IMR-90 (cell line): ENCODE measurements at regions not wholly inside any gene's neighbourhood (a gene's known extent, or its start where the extent isn't known, plus 50 kb on each side); places are given as distances from the start of the nearest gene placed in this dataset.

Experiments used
- ATAC-seq: fragments of 200-7000 bp; cut with Tn5 transposase; 2 replicates; pipeline ENCODE4 v1.9.1; 2020; ENCODE audit warnings: low read depth, mild to moderate bottlenecking, moderate library complexity
- BruUV-seq: library from RNA; stranded (reverse); fragments of 400-500 nt; replicated peaks from 2 replicates; lab custom pipeline; 2021; lab: Mats Ljungman, UMichigan
- CTCF ChIA-PET: fragments of 300-600 bp; formaldehyde crosslinking; extraction: SDS; loops from one replicate; lab custom pipeline; 2021; ENCODE audit warnings: antibody characterized with exemption; lab: Yijun Ruan, JAX
- POLR2A ChIA-PET: fragments of 300-600 bp; sonication (Branson Sonifier 250); formaldehyde crosslinking; loops from one replicate; lab custom pipeline; 2022; ENCODE audit warnings: antibody characterized with exemption; ENCODE audit not compliant: unreplicated experiment; lab: Charles Lee
- DNase-seq: peaks from one replicate; pipeline ENCODE4 v3.0.0; 2013
- H2AFZ ChIP-seq: replicated peaks from 2 replicates; pipeline ENCODE3; 2013; ENCODE audit warnings: low read length, mild to moderate bottlenecking; ENCODE audit not compliant: poor library complexity
- H2AK5ac ChIP-seq: 2 replicates; pipeline ENCODE4 v1.6.1; 2013; ENCODE audit warnings: low read depth, low read length, inconsistent platforms
- H2AK9ac ChIP-seq: replicated peaks from 2 replicates; pipeline ENCODE3; 2013; ENCODE audit warnings: mild to moderate bottlenecking, low read depth, low read length, moderate library complexity; ENCODE audit not compliant: poor library complexity
- H2BK120ac ChIP-seq: 2 replicates; pipeline ENCODE4 v1.6.1; 2013; ENCODE audit warnings: low read depth, low read length, inconsistent platforms
- H2BK15ac ChIP-seq: 3 replicates; pipeline ENCODE4 v1.6.1; 2013; ENCODE audit warnings: low read depth, low read length, inconsistent platforms
- H2BK20ac ChIP-seq: 2 replicates; pipeline ENCODE4 v1.6.1; 2013; ENCODE audit warnings: low read depth, mild to moderate bottlenecking, inconsistent platforms, low read length, moderate library complexity
- H2BK5ac ChIP-seq: 2 replicates; pipeline ENCODE4 v1.6.1; 2013; ENCODE audit warnings: mild to moderate bottlenecking, low read depth, low read length, inconsistent platforms; ENCODE audit not compliant: poor library complexity, severe bottlenecking
- H3K14ac ChIP-seq: replicated peaks from 2 replicates; pipeline ENCODE4 v1.6.1; 2013; ENCODE audit warnings: low read depth, low read length, inconsistent platforms
- H3K18ac ChIP-seq: 2 replicates; pipeline ENCODE4 v1.6.1; 2013; ENCODE audit warnings: low read depth, low read length, control low read depth
- H3K23ac ChIP-seq: 2 replicates; pipeline ENCODE4 v1.6.1; 2013; ENCODE audit warnings: low read depth, low read length, inconsistent platforms
- H3K27ac ChIP-seq: 2 replicates; pipeline ENCODE4 v1.5.1; 2013; ENCODE audit warnings: mild to moderate bottlenecking, control low read depth, low read length; ENCODE audit not compliant: insufficient read depth
- H3K27me3 ChIP-seq: 2 replicates; pipeline ENCODE4 v1.6.1; 2013; ENCODE audit warnings: low read length; ENCODE audit not compliant: control insufficient read depth, insufficient read depth
- H3K36me3 ChIP-seq: 2 replicates; pipeline ENCODE4 v1.6.1; 2013; ENCODE audit warnings: low read length, mixed read lengths; ENCODE audit not compliant: control insufficient read depth, insufficient read depth
- H3K4ac ChIP-seq: 2 replicates; pipeline ENCODE4 v1.6.1; 2013; ENCODE audit warnings: low read depth, low read length, inconsistent platforms
- H3K4me1 ChIP-seq: 2 replicates; pipeline ENCODE4 v1.6.1; 2013; ENCODE audit warnings: low read length, mixed read lengths; ENCODE audit not compliant: control insufficient read depth, insufficient read depth
- H3K4me2 ChIP-seq: 2 replicates; pipeline ENCODE4 v1.6.1; 2013; ENCODE audit warnings: low read depth, mild to moderate bottlenecking, control low read depth, low read length, moderate library complexity
- H3K4me3 ChIP-seq: 2 replicates; pipeline ENCODE4 v1.5.1; 2013; ENCODE audit warnings: low read depth, mild to moderate bottlenecking, control low read depth, low read length, moderate library complexity; ENCODE audit not compliant: insufficient read depth
- H3K56ac ChIP-seq: 2 replicates; pipeline ENCODE4 v1.6.1; 2013; ENCODE audit warnings: low read length, inconsistent platforms; ENCODE audit not compliant: insufficient read depth; ENCODE audit errors: extremely low read depth
- H3K79me1 ChIP-seq, 2 experiments: 2 replicates each; pipeline ENCODE4 v1.6.1; 2013; ENCODE audit warnings: low read length in 2 of 2, inconsistent platforms in 1 of 2, low read depth in 1 of 2
- H3K9ac ChIP-seq: 2 replicates; pipeline ENCODE4 v1.6.1; 2013; ENCODE audit warnings: low read depth, low read length, control low read depth
- H3K9me1 ChIP-seq: 2 replicates; pipeline ENCODE4 v1.6.1; 2013; ENCODE audit warnings: low read length, inconsistent platforms; ENCODE audit not compliant: insufficient read depth
- H3K9me3 ChIP-seq: 2 replicates; pipeline ENCODE4 v1.6.1; 2013; ENCODE audit warnings: low read length; ENCODE audit not compliant: control insufficient read depth, insufficient read depth
- H4K20me1 ChIP-seq: 2 replicates; pipeline ENCODE4 v1.6.1; 2013; ENCODE audit warnings: low read length, inconsistent platforms; ENCODE audit not compliant: insufficient read depth
- H4K5ac ChIP-seq: 2 replicates; pipeline ENCODE4 v1.6.1; 2013; ENCODE audit warnings: mild to moderate bottlenecking, low read depth, low read length, control low read depth
- H4K8ac ChIP-seq, 2 experiments: 2 replicates each; pipeline ENCODE4 v1.6.1; 2013; ENCODE audit warnings: low read depth in 2 of 2, low read length in 2 of 2, control low read depth in 1 of 2, inconsistent platforms in 1 of 2
- H4K91ac ChIP-seq: 2 replicates; pipeline ENCODE4 v1.6.1; 2013; ENCODE audit warnings: low read depth, low read length, inconsistent platforms; ENCODE audit not compliant: insufficient read depth
- BHLHE40 ChIP-seq: fragments of 150-350 bp; IDR thresholded peaks from 2 replicates; pipeline ENCODE4 v1.6.1; 2016; ENCODE audit warnings: mild to moderate bottlenecking, low read depth, low read length
- CEBPB ChIP-seq: IDR thresholded peaks from 2 replicates; pipeline ENCODE4 v1.6.1; 2012; ENCODE audit warnings: low read depth, low read length, improper control_type of control experiment
- CHD1 ChIP-seq: IDR thresholded peaks from 2 replicates; pipeline ENCODE4 v1.6.1; 2012; ENCODE audit warnings: low read depth, low read length, improper control_type of control experiment
- FOS ChIP-seq: fragments of 150-350 bp; IDR thresholded peaks from 2 replicates; pipeline ENCODE4 v1.6.1; 2016; ENCODE audit warnings: low read depth, low read length
- MAFK ChIP-seq: IDR thresholded peaks from 2 replicates; pipeline ENCODE4 v1.6.1; 2012; ENCODE audit warnings: low read depth, low read length, improper control_type of control experiment
- MAZ ChIP-seq: IDR thresholded peaks from 2 replicates; pipeline ENCODE4 v1.6.1; 2012; ENCODE audit warnings: low read depth, mild to moderate bottlenecking, low read length, improper control_type of control experiment, moderate library complexity, borderline replicate concordance
- MXI1 ChIP-seq: IDR thresholded peaks from 2 replicates; pipeline ENCODE4 v1.6.1; 2012; ENCODE audit warnings: low read depth, mild to moderate bottlenecking, low read length, moderate library complexity, borderline replicate concordance
- NFE2L2 ChIP-seq: fragments of 150-350 bp; IDR thresholded peaks from 2 replicates; pipeline ENCODE4 v1.6.1; 2016; ENCODE audit warnings: low read depth, mild to moderate bottlenecking, low read length
- POLR2A ChIP-seq: IDR thresholded peaks from 2 replicates; pipeline ENCODE4 v1.6.1; 2012; ENCODE audit warnings: mild to moderate bottlenecking, low read depth, low read length
- RAD21 ChIP-seq: IDR thresholded peaks from 2 replicates; pipeline ENCODE4 v1.6.1; 2012; ENCODE audit warnings: low read length, improper control_type of control experiment
- RCOR1 ChIP-seq: IDR thresholded peaks from 2 replicates; pipeline ENCODE4 v1.6.1; 2012; ENCODE audit warnings: mild to moderate bottlenecking, low read length, improper control_type of control experiment; ENCODE audit not compliant: insufficient replicate concordance
- RFX5 ChIP-seq: IDR thresholded peaks from 2 replicates; pipeline ENCODE4 v1.8.0; 2012; ENCODE audit warnings: low read depth, mild to moderate bottlenecking, low read length, moderate library complexity
- SMC3 ChIP-seq: fragments of 150-350 bp; IDR thresholded peaks from 2 replicates; pipeline ENCODE4 v1.6.1; 2016; ENCODE audit warnings: low read depth, mild to moderate bottlenecking, antibody characterized with exemption, low read length, moderate library complexity
- WGBS, 2 experiments: methylation state at CpG; one replicate each; pipeline versions ENCODE4 v1.1.5 to v1.1.7; 2013; ENCODE audit warnings: missing lambda C conversion rate in 2 of 2; ENCODE audit not compliant: insufficient read length in 1 of 2; ENCODE audit errors: extremely low coverage in 2 of 2; 5-methylcytosine and 5-hydroxymethylcytosine counted together
- dilution Hi-C: fragments of 300-500 bp; cut with HindIII; formaldehyde crosslinking; loops from one replicate; pipeline ENCODE4 v1.14.3; 2018; ENCODE audit warnings: low sequenced_read_pairs; ENCODE audit not compliant: unreplicated experiment
- in situ Hi-C: fragments of 300-500 bp; cut with MboI; formaldehyde crosslinking; loops from 3 replicates; pipeline ENCODE4 v1.14.3; 2019; ENCODE audit warnings: low sequenced_read_pairs, inconsistent platforms, mixed read lengths
- intact Hi-C: fragments of 100-400 bp; cut with micrococcal nuclease; formaldehyde crosslinking; loops from 2 replicates; pipeline ENCODE4 v1.10.0; 2022
- TF ChIP-seq, protein P1 (sequence below): fragments of 150-350 bp; IDR thresholded peaks from 2 replicates; pipeline ENCODE4 v1.6.1; 2017; ENCODE audit warnings: mild to moderate bottlenecking, antibody characterized with exemption, low read length, low read depth
- TF ChIP-seq, protein P2 (sequence below): conservative IDR thresholded peaks from 2 replicates; pipeline ENCODE4 v1.5.1; 2012; ENCODE audit warnings: mild to moderate bottlenecking, low read depth, low read length, improper control_type of control experiment
- TF ChIP-seq, protein P3 (sequence below): fragments of 150-350 bp; IDR thresholded peaks from 2 replicates; pipeline ENCODE4 v1.6.1; 2016; ENCODE audit warnings: low read depth, mild to moderate bottlenecking, low read length, moderate library complexity, borderline replicate concordance

DNA sequence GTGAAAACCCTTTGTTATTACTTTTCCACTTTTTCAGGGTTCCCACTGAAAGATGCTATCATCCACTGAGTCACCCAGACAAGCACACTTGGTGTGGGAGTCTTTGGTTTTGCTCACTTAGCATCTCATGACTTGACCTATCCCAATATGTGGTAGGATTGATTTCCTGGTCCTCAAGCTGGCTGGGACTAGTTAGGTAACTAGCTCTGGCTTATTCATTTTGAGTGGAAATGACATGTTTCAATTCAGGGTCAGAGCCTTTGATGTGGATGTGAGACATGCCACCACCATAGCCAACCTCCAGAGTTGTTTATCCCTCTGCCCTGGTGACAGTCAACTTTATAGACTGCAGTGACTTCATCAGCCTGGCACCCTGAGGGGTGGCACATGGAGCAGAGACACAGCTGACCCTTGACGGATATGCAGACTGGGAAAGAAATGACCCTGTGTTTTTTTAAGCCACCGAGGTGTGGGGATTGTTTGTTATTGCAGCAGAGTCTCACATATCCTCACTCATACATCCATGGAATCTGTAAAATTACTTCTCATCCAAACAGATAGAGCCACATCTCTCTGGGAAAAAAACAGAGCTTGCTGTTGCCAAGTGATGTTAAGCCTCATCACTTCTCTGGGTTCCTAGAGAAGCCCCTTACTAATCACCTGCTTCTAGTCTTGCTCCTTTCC, 699.9 kb downstream of the MATN1 start:
- Histone ChIP-seq H3K4me1 (no peaks in the 10 kb centered on the region), H2BK15ac (no peak overlapping the region), H3K9ac (no peak overlapping the region), H2BK5ac (no peak overlapping the region), H3K18ac (no peak overlapping the region), H4K91ac (no peak overlapping the region), H3K27me3 (no peaks in the 10 kb centered on the region), H4K5ac (no peak overlapping the region), H4K8ac (no peak overlapping the region), H2AK5ac (no peak overlapping the region), H3K27ac (no peak overlapping the region), H3K4ac (no peak overlapping the region), H3K14ac (no peak overlapping the region), H2BK20ac (no peak overlapping the region), H3K79me1 (no peaks in the 10 kb centered on the region), H4K20me1 (no peaks in the 10 kb centered on the region), H3K9me3 (no peaks in the 10 kb centered on the region), H2AK9ac (no peak overlapping the region), H2BK120ac (no peak overlapping the region), H2AFZ (no peak overlapping the region), H3K4me2 (no peak overlapping the region), H3K56ac (no peak overlapping the region), H3K9me1 (no peaks in the 10 kb centered on the region), H3K36me3 (no peaks in the 10 kb centered on the region), H3K23ac (no peak overlapping the region), H3K4me3 (no peak overlapping the region)
- ChIA-PET POLR2A (no interaction called here), CTCF (no interaction called here)
- in situ Hi-C loops, result no loop called here
- ATAC-seq (no peak), DNase-seq (no peak)
- dilution Hi-C loops, result no loop called here
- TF ChIP-seq BHLHE40 (no peak), MXI1 (no peak), SMC3 (no peak), POLR2A (no peak), CEBPB (no peak), RAD21 (no peak), RFX5 (no peak), MAFK (no peak), RCOR1 (no peak), FOS (no peak), CHD1 (no peak), MAZ (no peak), NFE2L2 (no peak)
- TF ChIP-seq, protein P1, sequence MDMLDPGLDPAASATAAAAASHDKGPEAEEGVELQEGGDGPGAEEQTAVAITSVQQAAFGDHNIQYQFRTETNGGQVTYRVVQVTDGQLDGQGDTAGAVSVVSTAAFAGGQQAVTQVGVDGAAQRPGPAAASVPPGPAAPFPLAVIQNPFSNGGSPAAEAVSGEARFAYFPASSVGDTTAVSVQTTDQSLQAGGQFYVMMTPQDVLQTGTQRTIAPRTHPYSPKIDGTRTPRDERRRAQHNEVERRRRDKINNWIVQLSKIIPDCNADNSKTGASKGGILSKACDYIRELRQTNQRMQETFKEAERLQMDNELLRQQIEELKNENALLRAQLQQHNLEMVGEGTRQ, result no peak
- TF ChIP-seq, protein P2, sequence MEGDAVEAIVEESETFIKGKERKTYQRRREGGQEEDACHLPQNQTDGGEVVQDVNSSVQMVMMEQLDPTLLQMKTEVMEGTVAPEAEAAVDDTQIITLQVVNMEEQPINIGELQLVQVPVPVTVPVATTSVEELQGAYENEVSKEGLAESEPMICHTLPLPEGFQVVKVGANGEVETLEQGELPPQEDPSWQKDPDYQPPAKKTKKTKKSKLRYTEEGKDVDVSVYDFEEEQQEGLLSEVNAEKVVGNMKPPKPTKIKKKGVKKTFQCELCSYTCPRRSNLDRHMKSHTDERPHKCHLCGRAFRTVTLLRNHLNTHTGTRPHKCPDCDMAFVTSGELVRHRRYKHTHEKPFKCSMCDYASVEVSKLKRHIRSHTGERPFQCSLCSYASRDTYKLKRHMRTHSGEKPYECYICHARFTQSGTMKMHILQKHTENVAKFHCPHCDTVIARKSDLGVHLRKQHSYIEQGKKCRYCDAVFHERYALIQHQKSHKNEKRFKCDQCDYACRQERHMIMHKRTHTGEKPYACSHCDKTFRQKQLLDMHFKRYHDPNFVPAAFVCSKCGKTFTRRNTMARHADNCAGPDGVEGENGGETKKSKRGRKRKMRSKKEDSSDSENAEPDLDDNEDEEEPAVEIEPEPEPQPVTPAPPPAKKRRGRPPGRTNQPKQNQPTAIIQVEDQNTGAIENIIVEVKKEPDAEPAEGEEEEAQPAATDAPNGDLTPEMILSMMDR, result no peak
- TF ChIP-seq, protein P3, sequence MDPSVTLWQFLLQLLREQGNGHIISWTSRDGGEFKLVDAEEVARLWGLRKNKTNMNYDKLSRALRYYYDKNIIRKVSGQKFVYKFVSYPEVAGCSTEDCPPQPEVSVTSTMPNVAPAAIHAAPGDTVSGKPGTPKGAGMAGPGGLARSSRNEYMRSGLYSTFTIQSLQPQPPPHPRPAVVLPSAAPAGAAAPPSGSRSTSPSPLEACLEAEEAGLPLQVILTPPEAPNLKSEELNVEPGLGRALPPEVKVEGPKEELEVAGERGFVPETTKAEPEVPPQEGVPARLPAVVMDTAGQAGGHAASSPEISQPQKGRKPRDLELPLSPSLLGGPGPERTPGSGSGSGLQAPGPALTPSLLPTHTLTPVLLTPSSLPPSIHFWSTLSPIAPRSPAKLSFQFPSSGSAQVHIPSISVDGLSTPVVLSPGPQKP, result no peak
- intact Hi-C loops, result no loop called here
- no CpG with 5 or more reads among the region's 2 CpGs for WGBS, 2 experiments
- no TSS peak for BruUV-seq
